ENCODE measurements at regions not wholly inside any gene's neighbourhood (a gene's known extent, or its start where the extent isn't known, plus 50 kb on each side); places are given as distances from the start of the nearest gene placed in this dataset.

- CTCF ChIA-PET = no interaction called here
- Mint-ChIP-seq H3K4me1 (ENCODE audit: low read depth, unreplicated experiment) (no peaks in the 10 kb centered on the region), H3K4me3 (ENCODE audit: low read depth, unreplicated experiment) (no peak overlapping the region), H3K27ac (ENCODE audit: unreplicated experiment) (no peak overlapping the region), H3K9me3 (ENCODE audit: low read depth, unreplicated experiment) (peaks cover 3% of the 10 kb centered on the region), H3K36me3 (ENCODE audit: insufficient read depth, unreplicated experiment) (no peaks in the 10 kb centered on the region), H3K27me3 (ENCODE audit: unreplicated experiment) (no peaks in the 10 kb centered on the region)
- no peak for DNase-seq
- no peak for TF ChIP-seq CTCF (IDR thresholded peaks at IDR 0.05; ENCODE audit: unreplicated experiment)
- no TSS peak for BruUV-seq (replicated peaks)
- intact Hi-C loops (cut with micrococcal nuclease; ENCODE audit: unreplicated experiment) = no loop called here
These were observed 514.7 kb downstream of the PCDH7 start for GRCh38 chr4:31234901-31235300.

GRCh38 chr4:31236020-31236638 lies 516.0 kb downstream of the PCDH7 start:
- Mint-ChIP-seq H3K9me3 (ENCODE audit: low read depth, unreplicated experiment) (peaks cover 3% of the 10 kb centered on the region), H3K4me1 (ENCODE audit: low read depth, unreplicated experiment) (no peaks in the 10 kb centered on the region), H3K27me3 (ENCODE audit: unreplicated experiment) (no peaks in the 10 kb centered on the region), H3K36me3 (ENCODE audit: insufficient read depth, unreplicated experiment) (no peaks in the 10 kb centered on the region), H3K27ac (ENCODE audit: unreplicated experiment) (no peak overlapping the region), H3K4me3 (ENCODE audit: low read depth, unreplicated experiment) (no peak overlapping the region)
- intact Hi-C loops (cut with micrococcal nuclease; ENCODE audit: unreplicated experiment) = no loop called here
- DNase-seq = no peak
- no peak for TF ChIP-seq CTCF (IDR thresholded peaks at IDR 0.05; ENCODE audit: unreplicated experiment)
- CTCF ChIA-PET = interaction anchor here (0.7 kb wide), 2 partner anchors 108 to 364 kb away, joined by 4 read pairs; no protein-coding TSS in a partner anchor
- BruUV-seq (replicated peaks) = no TSS peak

- no peak for TF ChIP-seq CTCF (IDR thresholded peaks at IDR 0.05; ENCODE audit: unreplicated experiment)
- peaks cover 3% of the 10 kb centered on the region for H3K9me3 Mint-ChIP-seq (ENCODE audit: low read depth, unreplicated experiment)
- intact Hi-C loops (cut with micrococcal nuclease; ENCODE audit: unreplicated experiment) = no loop called here
These were observed 516.5 kb downstream of the PCDH7 start for GRCh38 chr4:31236639-31237173.

GRCh38 chr4:31237233-31237632 lies 517.1 kb downstream of the PCDH7 start:
- Mint-ChIP-seq H3K4me3 (ENCODE audit: low read depth, unreplicated experiment) (no peak overlapping the region), H3K27me3 (ENCODE audit: unreplicated experiment) (no peaks in the 10 kb centered on the region), H3K27ac (ENCODE audit: unreplicated experiment) (no peak overlapping the region), H3K36me3 (ENCODE audit: insufficient read depth, unreplicated experiment) (no peaks in the 10 kb centered on the region), H3K9me3 (ENCODE audit: low read depth, unreplicated experiment) (peaks cover under 1% of the 10 kb centered on the region), H3K4me1 (ENCODE audit: low read depth, unreplicated experiment) (no peaks in the 10 kb centered on the region)
- TF ChIP-seq CTCF (IDR thresholded peaks at IDR 0.05; ENCODE audit: unreplicated experiment) = no peak
- no TSS peak for BruUV-seq (replicated peaks)
- intact Hi-C loops (cut with micrococcal nuclease; ENCODE audit: unreplicated experiment) = no loop called here
- DNase-seq = no peak
- CTCF ChIA-PET = no interaction called here

More at GRCh38 chr4:31236639-31237173, 516.5 kb downstream of the PCDH7 start:
- Mint-ChIP-seq H3K27me3 (ENCODE audit: unreplicated experiment) (no peaks in the 10 kb centered on the region), H3K36me3 (ENCODE audit: insufficient read depth, unreplicated experiment) (no peaks in the 10 kb centered on the region), H3K4me3 (ENCODE audit: low read depth, unreplicated experiment) (no peak overlapping the region), H3K27ac (ENCODE audit: unreplicated experiment) (no peak overlapping the region), H3K4me1 (ENCODE audit: low read depth, unreplicated experiment) (no peaks in the 10 kb centered on the region)
- no peak for DNase-seq
- BruUV-seq (replicated peaks) = no TSS peak
- CTCF ChIA-PET = no interaction called here

Measured in Calu3 (cell line).